ENCODE measurements at regions not wholly inside any gene's neighbourhood (a gene's known extent, or its start where the extent isn't known, plus 50 kb on each side); places are given as distances from the start of the nearest gene placed in this dataset.

- no peak overlapping the region for H3K4me3 ChIP-seq (ENCODE audit: low read length in 3 of 3)
- no peaks in the 10 kb centered on the region for H3K9me3 ChIP-seq (ENCODE audit: control insufficient read depth in 3 of 3, low read length in 3 of 3)
- H3K9ac ChIP-seq (ENCODE audit: low read depth in 1 of 3, low read length in 3 of 3): no peak overlapping the region
- H3K27ac ChIP-seq (ENCODE audit: low read depth, low read length): no peak overlapping the region
- no peaks in the 10 kb centered on the region for H3K27me3 ChIP-seq (ENCODE audit: control insufficient read depth in 3 of 3, insufficient read depth in 3 of 3, low read length in 3 of 3)
- H3K4me1 ChIP-seq (ENCODE audit: control insufficient read depth in 3 of 3, insufficient read depth in 3 of 3, low read length in 3 of 3): no peaks in the 10 kb centered on the region
- no peaks in the 10 kb centered on the region for H3K36me3 ChIP-seq (ENCODE audit: control insufficient read depth in 3 of 3, insufficient read depth in 3 of 3, low read length in 3 of 3)
Measured at GRCh38 chr9:82539146-82539545, 523.8 kb downstream of the RASEF start.

DNA sequence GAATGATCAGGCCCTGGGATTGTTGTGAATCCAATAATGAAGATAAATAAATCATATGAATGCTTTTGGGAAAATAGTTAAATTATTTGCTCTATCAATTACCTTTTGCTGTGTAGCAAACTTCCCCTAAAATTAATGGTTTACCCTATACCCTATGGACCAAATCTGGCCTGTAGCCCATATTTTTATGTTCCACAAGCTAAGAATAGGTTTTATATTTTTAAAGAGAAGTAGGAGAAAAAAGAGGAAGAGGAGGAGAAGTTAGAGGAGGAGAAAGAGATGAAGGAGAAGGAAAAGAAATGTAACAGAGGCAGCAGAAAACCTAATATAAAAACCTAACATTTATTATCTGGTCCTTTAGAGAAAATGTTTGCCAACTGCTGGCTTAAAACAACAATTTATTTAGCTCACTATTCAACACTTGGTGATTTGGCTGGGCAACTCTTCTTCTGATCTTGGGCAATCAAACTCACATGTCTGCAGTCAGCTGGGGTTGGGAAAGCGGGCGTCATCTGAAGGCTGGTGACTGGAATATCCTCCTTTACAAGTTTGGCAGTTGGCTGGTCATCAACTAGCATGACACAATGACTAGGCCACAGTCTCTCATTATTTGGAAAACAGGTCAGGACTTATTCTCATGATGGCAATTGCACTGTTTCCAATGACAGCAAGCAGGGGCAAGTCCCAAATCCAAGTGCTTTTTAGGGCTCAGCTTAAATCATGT is 522.9 kb downstream of the RASEF start:
- no peaks in the 10 kb centered on the region for H3K9me3 ChIP-seq (ENCODE audit: control insufficient read depth in 3 of 3, low read length in 3 of 3)
- no peaks in the 10 kb centered on the region for H3K4me1 ChIP-seq (ENCODE audit: control insufficient read depth in 3 of 3, insufficient read depth in 3 of 3, low read length in 3 of 3)
- H3K4me3 ChIP-seq (ENCODE audit: low read length in 3 of 3): no peak overlapping the region
- no peak overlapping the region for H3K27ac ChIP-seq (ENCODE audit: low read depth, low read length)
- H3K36me3 ChIP-seq (ENCODE audit: control insufficient read depth in 3 of 3, insufficient read depth in 3 of 3, low read length in 3 of 3): no peaks in the 10 kb centered on the region
- H3K27me3 ChIP-seq (ENCODE audit: control insufficient read depth in 3 of 3, insufficient read depth in 3 of 3, low read length in 3 of 3): no peaks in the 10 kb centered on the region
- no peak overlapping the region for H3K9ac ChIP-seq (ENCODE audit: low read depth in 1 of 3, low read length in 3 of 3)

GRCh38 chr9:82543726-82544125 is 519.2 kb downstream of the RASEF start:
- H3K4me1 ChIP-seq (ENCODE audit: control insufficient read depth in 3 of 3, insufficient read depth in 3 of 3, low read length in 3 of 3): no peaks in the 10 kb centered on the region

DNA sequence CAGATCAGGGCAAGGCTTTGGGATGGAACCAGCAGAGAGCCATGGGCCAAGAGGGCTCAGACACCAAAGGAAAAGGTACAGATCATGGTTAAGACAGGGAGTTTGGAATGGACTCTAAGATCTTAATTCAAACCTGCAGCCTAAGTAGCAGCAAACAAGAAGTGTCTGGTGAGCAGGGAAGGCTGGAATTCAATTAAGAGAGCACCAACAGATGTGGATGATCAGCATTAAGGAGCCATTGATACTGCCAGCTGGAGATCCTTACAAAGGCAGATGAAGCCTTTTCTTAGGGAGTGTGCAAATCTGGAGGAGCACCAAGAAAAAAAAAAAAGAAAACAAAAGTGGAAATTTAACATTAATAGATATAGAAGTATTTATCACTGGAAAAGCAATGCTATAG is 516.8 kb downstream of the RASEF start:
- Histone ChIP-seq H3K27me3 (ENCODE audit: control insufficient read depth in 3 of 3, insufficient read depth in 3 of 3, low read length in 3 of 3) (no peaks in the 10 kb centered on the region), H3K4me3 (ENCODE audit: low read length in 3 of 3) (no peak overlapping the region), H3K36me3 (ENCODE audit: control insufficient read depth in 3 of 3, insufficient read depth in 3 of 3, low read length in 3 of 3) (no peaks in the 10 kb centered on the region), H3K4me1 (ENCODE audit: control insufficient read depth in 3 of 3, insufficient read depth in 3 of 3, low read length in 3 of 3) (no peaks in the 10 kb centered on the region), H3K9ac (ENCODE audit: low read depth in 1 of 3, low read length in 3 of 3) (no peak overlapping the region), H3K27ac (ENCODE audit: low read depth, low read length) (no peak overlapping the region), H3K9me3 (ENCODE audit: control insufficient read depth in 3 of 3, low read length in 3 of 3) (peaks cover 0 to 3% (median 0%) of the 10 kb centered on the region in 3 donors)

More at GRCh38 chr9:82543726-82544125, 519.2 kb downstream of the RASEF start:
- Histone ChIP-seq H3K36me3 (ENCODE audit: control insufficient read depth in 3 of 3, insufficient read depth in 3 of 3, low read length in 3 of 3) (no peaks in the 10 kb centered on the region), H3K27ac (ENCODE audit: low read depth, low read length) (no peak overlapping the region), H3K27me3 (ENCODE audit: control insufficient read depth in 3 of 3, insufficient read depth in 3 of 3, low read length in 3 of 3) (no peaks in the 10 kb centered on the region), H3K9me3 (ENCODE audit: control insufficient read depth in 3 of 3, low read length in 3 of 3) (no peaks in the 10 kb centered on the region), H3K9ac (ENCODE audit: low read depth in 1 of 3, low read length in 3 of 3) (no peak overlapping the region), H3K4me3 (ENCODE audit: low read length in 3 of 3) (no peak overlapping the region)

GRCh38 chr9:82547995-82548394 is 514.9 kb downstream of the RASEF start:
- Histone ChIP-seq H3K27ac (ENCODE audit: low read depth, low read length) (no peak overlapping the region), H3K4me3 (ENCODE audit: low read length in 3 of 3) (no peak overlapping the region), H3K4me1 (ENCODE audit: control insufficient read depth in 3 of 3, insufficient read depth in 3 of 3, low read length in 3 of 3) (no peaks in the 10 kb centered on the region), H3K36me3 (ENCODE audit: control insufficient read depth in 3 of 3, insufficient read depth in 3 of 3, low read length in 3 of 3) (no peaks in the 10 kb centered on the region), H3K27me3 (ENCODE audit: control insufficient read depth in 3 of 3, insufficient read depth in 3 of 3, low read length in 3 of 3) (no peaks in the 10 kb centered on the region), H3K9ac (ENCODE audit: low read depth in 1 of 3, low read length in 3 of 3) (no peak overlapping the region), H3K9me3 (ENCODE audit: control insufficient read depth in 3 of 3, low read length in 3 of 3) (peaks cover 0 to 3% (median 0%) of the 10 kb centered on the region in 3 donors)

DNA sequence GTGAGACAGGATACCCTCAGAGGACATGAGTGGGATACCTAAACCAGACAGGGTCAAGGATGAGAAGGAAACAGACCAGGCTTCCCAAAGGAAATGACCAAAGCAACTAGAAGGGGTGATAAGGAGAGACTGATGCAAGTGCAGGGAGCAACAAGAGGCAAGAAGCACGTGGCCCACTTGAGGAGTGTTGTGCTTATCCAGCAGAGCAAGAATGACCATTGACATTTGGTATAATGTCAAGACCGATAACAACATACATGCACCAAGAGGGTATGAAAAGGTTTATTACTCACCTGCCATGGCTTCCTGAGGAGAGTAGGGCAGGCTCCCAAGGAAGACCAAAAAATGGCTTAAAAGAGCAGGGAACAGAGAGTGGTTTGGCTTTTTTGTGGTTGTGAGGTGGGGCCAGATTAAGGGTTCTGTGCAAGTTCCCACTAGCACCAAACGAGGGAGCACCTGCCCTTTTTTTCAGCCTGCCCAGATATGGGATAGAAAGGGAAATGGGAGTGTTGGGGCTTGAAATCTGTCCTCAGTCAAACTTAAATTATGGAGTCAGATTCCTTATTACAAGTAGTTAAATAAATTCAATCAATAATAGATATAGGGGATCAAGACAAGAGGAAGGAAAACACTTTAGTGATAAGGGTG is 513.6 kb downstream of the RASEF start:
- Histone ChIP-seq H3K36me3 (ENCODE audit: control insufficient read depth in 3 of 3, insufficient read depth in 3 of 3, low read length in 3 of 3) (no peaks in the 10 kb centered on the region), H3K27ac (ENCODE audit: low read depth, low read length) (no peak overlapping the region), H3K9me3 (ENCODE audit: control insufficient read depth in 3 of 3, low read length in 3 of 3) (peaks cover 0 to 3% (median 0%) of the 10 kb centered on the region in 3 donors), H3K27me3 (ENCODE audit: control insufficient read depth in 3 of 3, insufficient read depth in 3 of 3, low read length in 3 of 3) (no peaks in the 10 kb centered on the region), H3K4me3 (ENCODE audit: low read length in 3 of 3) (no peak overlapping the region), H3K4me1 (ENCODE audit: control insufficient read depth in 3 of 3, insufficient read depth in 3 of 3, low read length in 3 of 3) (no peaks in the 10 kb centered on the region), H3K9ac (ENCODE audit: low read depth in 1 of 3, low read length in 3 of 3) (no peak overlapping the region)

GRCh38 chr9:82552784-82553183 is 510.2 kb downstream of the RASEF start:
- no peak overlapping the region for H3K27ac ChIP-seq (ENCODE audit: low read depth, low read length)
- peaks cover 0 to 3% (median 0%) of the 10 kb centered on the region in 3 donors for H3K9me3 ChIP-seq (ENCODE audit: control insufficient read depth in 3 of 3, low read length in 3 of 3)
- no peaks in the 10 kb centered on the region for H3K4me1 ChIP-seq (ENCODE audit: control insufficient read depth in 3 of 3, insufficient read depth in 3 of 3, low read length in 3 of 3)
- no peaks in the 10 kb centered on the region for H3K27me3 ChIP-seq (ENCODE audit: control insufficient read depth in 3 of 3, insufficient read depth in 3 of 3, low read length in 3 of 3)
- H3K9ac ChIP-seq (ENCODE audit: low read depth in 1 of 3, low read length in 3 of 3): no peak overlapping the region
- H3K36me3 ChIP-seq (ENCODE audit: control insufficient read depth in 3 of 3, insufficient read depth in 3 of 3, low read length in 3 of 3): no peaks in the 10 kb centered on the region
- H3K4me3 ChIP-seq (ENCODE audit: low read length in 3 of 3): no peak overlapping the region

GRCh38 chr9:82553654-82554366 is 509.1 kb downstream of the RASEF start:
- Histone ChIP-seq H3K4me1 (ENCODE audit: control insufficient read depth in 3 of 3, insufficient read depth in 3 of 3, low read length in 3 of 3) (no peaks in the 10 kb centered on the region), H3K4me3 (ENCODE audit: low read length in 3 of 3) (no peak overlapping the region), H3K9me3 (ENCODE audit: control insufficient read depth in 3 of 3, low read length in 3 of 3) (peaks cover 0 to 3% (median 0%) of the 10 kb centered on the region in 3 donors), H3K27me3 (ENCODE audit: control insufficient read depth in 3 of 3, insufficient read depth in 3 of 3, low read length in 3 of 3) (no peaks in the 10 kb centered on the region), H3K36me3 (ENCODE audit: control insufficient read depth in 3 of 3, insufficient read depth in 3 of 3, low read length in 3 of 3) (no peaks in the 10 kb centered on the region), H3K27ac (ENCODE audit: low read depth, low read length) (no peak overlapping the region), H3K9ac (ENCODE audit: low read depth in 1 of 3, low read length in 3 of 3) (no peak overlapping the region)

GRCh38 chr9:82554381-82554780 is 508.6 kb downstream of the RASEF start:
- Histone ChIP-seq H3K4me1 (ENCODE audit: control insufficient read depth in 3 of 3, insufficient read depth in 3 of 3, low read length in 3 of 3) (no peaks in the 10 kb centered on the region), H3K27me3 (ENCODE audit: control insufficient read depth in 3 of 3, insufficient read depth in 3 of 3, low read length in 3 of 3) (no peaks in the 10 kb centered on the region), H3K9me3 (ENCODE audit: control insufficient read depth in 3 of 3, low read length in 3 of 3) (no peaks in the 10 kb centered on the region), H3K9ac (ENCODE audit: low read depth in 1 of 3, low read length in 3 of 3) (no peak overlapping the region), H3K36me3 (ENCODE audit: control insufficient read depth in 3 of 3, insufficient read depth in 3 of 3, low read length in 3 of 3) (no peaks in the 10 kb centered on the region), H3K27ac (ENCODE audit: low read depth, low read length) (no peak overlapping the region), H3K4me3 (ENCODE audit: low read length in 3 of 3) (no peak overlapping the region)

GRCh38 chr9:82555031-82555430 is 507.9 kb downstream of the RASEF start:
- no peaks in the 10 kb centered on the region for H3K9me3 ChIP-seq (ENCODE audit: control insufficient read depth in 3 of 3, low read length in 3 of 3)
- H3K36me3 ChIP-seq (ENCODE audit: control insufficient read depth in 3 of 3, insufficient read depth in 3 of 3, low read length in 3 of 3): no peaks in the 10 kb centered on the region
- no peaks in the 10 kb centered on the region for H3K27me3 ChIP-seq (ENCODE audit: control insufficient read depth in 3 of 3, insufficient read depth in 3 of 3, low read length in 3 of 3)
- H3K9ac ChIP-seq (ENCODE audit: low read depth in 1 of 3, low read length in 3 of 3): no peak overlapping the region
- H3K4me1 ChIP-seq (ENCODE audit: control insufficient read depth in 3 of 3, insufficient read depth in 3 of 3, low read length in 3 of 3): no peaks in the 10 kb centered on the region
- no peak overlapping the region for H3K27ac ChIP-seq (ENCODE audit: low read depth, low read length)
- H3K4me3 ChIP-seq (ENCODE audit: low read length in 3 of 3): no peak overlapping the region

All from skeletal muscle tissue (tissue), 3 donors.